GM10266 (cell line): ENCODE measurements at regions not wholly inside any gene's neighbourhood (a gene's known extent, or its start where the extent isn't known, plus 50 kb on each side); places are given as distances from the start of the nearest gene placed in this dataset.

Source experiments
- DNase-seq: peaks from one replicate; pipeline ENCODE4 v3.0.0; 2012; ENCODE audit errors: extremely low spot score
- CTCF ChIP-seq: IDR thresholded peaks from 2 replicates; pipeline ENCODE4 v1.5.1; 2012; ENCODE audit warnings: mild to moderate bottlenecking, low read depth; ENCODE audit not compliant: control insufficient read depth, insufficient read depth; ENCODE audit errors: missing control alignments

- DNase-seq = no peak
- no peak for TF ChIP-seq CTCF
Measured at GRCh38 chr5:31113101-31113500, 80.4 kb upstream of the CDH6 start.

DNA sequence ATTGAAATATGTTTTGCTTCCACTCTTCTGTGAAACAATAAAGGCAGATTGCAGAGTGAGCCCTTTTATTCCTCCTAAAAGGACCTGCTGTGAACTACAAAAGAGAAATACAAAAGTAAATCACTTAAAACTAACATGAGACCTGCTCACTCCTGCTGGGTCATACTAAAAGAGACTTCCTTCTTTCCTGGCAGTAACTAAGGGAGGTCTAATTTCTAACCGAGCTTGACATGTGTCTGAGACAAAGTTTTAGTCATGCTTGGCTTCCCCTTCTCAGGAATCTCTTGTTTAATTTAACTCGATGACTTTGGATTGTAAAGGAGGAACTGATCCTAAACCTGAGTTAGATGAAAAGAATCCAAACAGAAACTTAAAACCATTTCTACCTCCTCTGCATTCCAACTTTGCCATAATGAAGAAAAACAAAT, 86.4 kb upstream of the CDH6 start:
- TF ChIP-seq CTCF = no peak
- no peak for DNase-seq

DNA sequence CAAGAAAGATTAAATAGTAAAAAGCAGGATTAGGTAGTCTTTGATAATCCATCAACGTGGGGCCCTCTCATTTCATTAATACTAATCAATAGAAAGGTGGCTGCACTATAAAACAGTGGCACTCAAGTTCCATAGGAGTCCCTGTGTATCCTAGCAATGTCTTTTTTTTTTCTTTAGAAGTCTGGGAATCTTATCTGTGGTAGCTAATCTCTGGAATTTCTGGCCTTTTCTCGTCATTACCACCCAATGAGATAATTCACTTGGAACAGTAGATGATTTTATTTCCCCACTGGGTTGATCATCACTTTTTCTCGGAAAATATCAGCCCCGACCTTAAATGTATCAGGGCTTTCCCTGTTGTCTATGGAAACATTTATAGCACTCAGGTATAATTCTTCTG, 86.8 kb upstream of the CDH6 start:
- DNase-seq = no peak

DNA sequence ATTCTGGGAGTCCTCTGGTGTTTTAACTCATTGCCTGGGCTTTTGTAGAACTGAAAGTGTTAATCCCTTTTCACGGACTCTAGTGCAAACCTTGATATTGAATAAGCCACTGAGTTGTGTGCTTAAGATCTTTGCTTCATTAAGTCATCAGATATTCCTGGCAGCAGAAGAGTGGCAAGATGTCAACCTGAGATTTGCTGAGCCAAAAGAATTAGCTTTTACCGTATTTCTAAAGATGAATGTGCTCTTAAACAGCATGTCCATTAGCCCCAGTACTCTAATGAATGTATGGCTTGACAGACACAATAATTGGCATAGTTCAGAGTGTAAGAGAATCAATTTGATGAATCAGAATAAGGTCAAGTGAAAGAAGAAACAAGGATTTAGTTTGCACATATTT, 87.2 kb upstream of the CDH6 start:
- no peak for TF ChIP-seq CTCF
- DNase-seq = no peak

More for the DNA sequence above, 86.8 kb upstream of the CDH6 start:
- TF ChIP-seq CTCF = no peak

- no peak for TF ChIP-seq CTCF
- DNase-seq = no peak
Measured at GRCh38 chr5:31104775-31105174, 88.7 kb upstream of the CDH6 start.

DNA sequence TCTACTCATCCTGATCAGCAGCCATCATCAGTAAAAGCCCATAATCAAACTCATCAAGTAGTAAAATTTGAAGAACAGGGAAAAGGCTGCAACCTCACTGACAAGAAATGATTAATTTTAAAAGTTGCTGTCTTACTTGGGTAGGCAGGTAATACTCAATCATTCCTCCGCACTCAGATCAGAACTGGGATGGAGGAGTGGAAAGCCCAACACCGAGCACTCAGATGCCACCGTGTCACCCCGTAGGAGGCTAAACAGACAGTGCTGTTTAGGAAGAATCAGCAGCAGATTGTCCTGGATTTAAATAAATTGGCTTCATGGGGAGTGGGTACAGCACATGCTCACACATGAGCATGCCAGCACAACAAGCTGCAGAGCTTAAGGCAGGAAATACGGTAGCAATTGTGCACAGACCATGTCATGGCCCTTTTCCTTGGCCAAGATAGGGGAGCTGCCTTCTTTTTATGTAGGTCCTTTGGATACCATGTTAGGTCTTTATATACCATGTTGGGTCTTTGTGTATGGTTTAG, 92.6 kb upstream of the CDH6 start:
- no peak for DNase-seq
- no peak for TF ChIP-seq CTCF

- TF ChIP-seq CTCF = no peak
- DNase-seq = no peak
Measured at GRCh38 chr5:31100047-31100575, 93.4 kb upstream of the CDH6 start.
